ENCODE measurements at regions not wholly inside any gene's neighbourhood (a gene's known extent, or its start where the extent isn't known, plus 50 kb on each side); places are given as distances from the start of the nearest gene placed in this dataset.
"Not testable (repeated sequence)": the region's sequence is repeated elsewhere in the genome, so short reads cannot be mapped to it uniquely, and the experiment has no call there.

DNA sequence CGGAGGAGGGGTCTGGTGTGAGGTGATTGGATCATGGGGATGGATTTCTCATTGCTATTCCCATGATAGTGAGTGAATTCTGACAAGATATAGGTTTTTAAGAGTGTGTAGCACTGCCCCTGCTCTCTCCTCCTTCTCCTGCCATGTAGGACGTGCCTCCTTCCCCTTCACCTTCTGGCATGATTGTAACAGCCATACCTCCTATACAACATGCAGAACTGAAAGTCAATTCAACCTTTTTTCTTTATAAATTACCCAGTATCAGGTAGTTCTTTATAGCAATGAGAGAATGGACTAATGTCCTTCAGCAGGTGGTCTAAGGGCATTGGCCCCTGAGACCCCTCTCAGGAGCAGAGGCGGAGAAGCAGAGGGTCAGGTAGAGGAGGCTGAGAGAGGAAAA, 168.7 kb upstream of the ETV3 start:
- no peak for ATAC-seq (ENCODE audit: low FRiP score)
- Histone ChIP-seq H3K27me3 (ENCODE audit: control insufficient read depth in 1 of 2, insufficient read depth in 2 of 2, low read length in 1 of 2) (peaks cover 0 to 3% of the 10 kb centered on the region in 2 donors), H3K27ac (ENCODE audit: low read depth in 1 of 2, low read length in 2 of 2) (no peak overlapping the region), H3K36me3 (ENCODE audit: control insufficient read depth in 1 of 2, insufficient read depth in 2 of 2, low read length in 1 of 2) (no peaks in the 10 kb centered on the region), H3K4me1 (ENCODE audit: control insufficient read depth in 1 of 2, insufficient read depth in 2 of 2, low read length in 2 of 2) (no peaks in the 10 kb centered on the region), H3K4me3 (ENCODE audit: low read length in 2 of 2) (no peak overlapping the region), H3K9me3 (ENCODE audit: control insufficient read depth, low read length) (peaks cover 2% of the 10 kb centered on the region)
- 51 to 68% methylated on average over 3 of the region's 3 CpGs for WGBS, 2 donors
- no peak for DNase-seq
- intact Hi-C loops (cut with DNase I) = no loop called here

DNA sequence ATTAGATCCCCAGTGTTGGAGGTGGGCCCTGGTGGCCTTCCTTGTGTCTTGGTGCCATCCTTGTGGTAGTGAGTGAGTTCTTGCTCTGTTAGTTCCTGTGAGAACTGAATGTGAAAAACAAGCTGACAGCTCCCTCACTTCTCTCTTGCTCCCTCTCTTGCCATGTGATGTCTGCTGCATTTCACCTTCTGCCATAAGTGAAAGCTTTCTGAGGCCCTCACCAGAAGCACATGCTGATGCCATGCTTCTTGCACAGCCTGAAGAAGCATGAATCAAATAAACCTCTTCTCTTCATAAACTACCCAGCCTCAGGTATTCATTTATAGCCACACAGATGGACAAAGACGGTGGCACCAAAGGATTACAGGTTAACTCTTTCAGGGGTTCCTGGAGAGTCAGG, 166.1 kb upstream of the ETV3 start:
- no peaks in the 10 kb centered on the region for H3K27me3 ChIP-seq (ENCODE audit: control insufficient read depth in 1 of 2, insufficient read depth in 2 of 2, low read length in 1 of 2)
- intact Hi-C loops (cut with DNase I) = no loop called here
- DNase-seq = no peak
- H3K9me3 ChIP-seq (ENCODE audit: control insufficient read depth, low read length) = peaks cover 2% of the 10 kb centered on the region
- no peaks in the 10 kb centered on the region for H3K4me1 ChIP-seq (ENCODE audit: control insufficient read depth in 1 of 2, insufficient read depth in 2 of 2, low read length in 2 of 2)
- whole genome bisulfite sequencing, 2 donors = 1 to 42% methylated on average over 1 of the region's 1 CpG
- H3K27ac ChIP-seq (ENCODE audit: low read depth in 1 of 2, low read length in 2 of 2) = no peak overlapping the region
- ATAC-seq (ENCODE audit: low FRiP score) = no peak
- no peak overlapping the region for H3K4me3 ChIP-seq (ENCODE audit: low read length in 2 of 2)
- H3K36me3 ChIP-seq (ENCODE audit: control insufficient read depth in 1 of 2, insufficient read depth in 2 of 2, low read length in 1 of 2) = no peaks in the 10 kb centered on the region

DNA sequence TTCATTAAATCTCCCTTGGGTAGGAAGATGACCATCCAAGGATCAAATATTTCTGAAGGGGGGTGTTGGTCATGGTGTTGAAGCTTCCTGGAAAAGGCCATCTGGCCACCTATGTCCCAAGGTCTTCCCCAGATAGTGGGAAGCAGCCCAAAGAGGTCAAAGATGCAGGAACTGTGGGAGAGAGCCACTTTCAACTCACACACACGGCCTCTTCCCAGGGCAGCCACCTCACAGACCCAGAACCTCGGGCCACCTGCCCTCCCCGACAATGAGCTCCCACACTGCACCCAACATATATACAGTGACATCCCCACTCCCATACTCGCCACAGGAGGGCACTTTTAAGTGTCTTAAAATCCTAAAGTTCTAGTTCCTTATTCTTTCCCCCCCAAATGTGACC, 164.5 kb upstream of the ETV3 start:
- intact Hi-C loops (cut with DNase I) = no loop called here
- no peaks in the 10 kb centered on the region for H3K4me1 ChIP-seq (ENCODE audit: control insufficient read depth in 1 of 2, insufficient read depth in 2 of 2, low read length in 2 of 2)
- WGBS, 2 donors = 68 to 78% methylated on average over 4 of the region's 4 CpGs
- no peak overlapping the region for H3K4me3 ChIP-seq (ENCODE audit: low read length in 2 of 2)
- DNase-seq (no peak), ATAC-seq (ENCODE audit: low FRiP score) (no peak)
- no peaks in the 10 kb centered on the region for H3K36me3 ChIP-seq (ENCODE audit: control insufficient read depth in 1 of 2, insufficient read depth in 2 of 2, low read length in 1 of 2)
- no peak overlapping the region for H3K27ac ChIP-seq (ENCODE audit: low read depth in 1 of 2, low read length in 2 of 2)
- no peaks in the 10 kb centered on the region for H3K27me3 ChIP-seq (ENCODE audit: control insufficient read depth in 1 of 2, insufficient read depth in 2 of 2, low read length in 1 of 2)
- H3K9me3 ChIP-seq (ENCODE audit: control insufficient read depth, low read length) = peaks cover 2% of the 10 kb centered on the region

DNA sequence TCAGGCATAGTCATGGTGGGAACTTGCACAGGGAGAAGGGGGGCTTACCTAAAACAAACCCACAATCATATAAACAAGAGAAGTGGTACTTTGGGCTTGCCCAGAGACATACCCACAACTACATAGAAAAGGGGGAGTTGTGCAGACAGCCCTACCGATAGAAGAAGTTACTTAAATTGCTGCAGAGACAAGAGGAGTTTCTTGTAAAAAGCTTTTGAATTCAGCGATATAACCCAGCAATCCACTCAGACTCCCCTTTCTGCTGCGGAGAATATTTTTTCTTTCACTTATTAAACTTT, 164.0 kb upstream of the ETV3 start:
- ATAC-seq (ENCODE audit: low FRiP score) = no peak
- Histone ChIP-seq H3K4me1 (ENCODE audit: control insufficient read depth in 1 of 2, insufficient read depth in 2 of 2, low read length in 2 of 2) (no peaks in the 10 kb centered on the region), H3K4me3 (ENCODE audit: low read length in 2 of 2) (no peak overlapping the region), H3K36me3 (ENCODE audit: control insufficient read depth in 1 of 2, insufficient read depth in 2 of 2, low read length in 1 of 2) (no peaks in the 10 kb centered on the region), H3K27ac (ENCODE audit: low read depth in 1 of 2, low read length in 2 of 2) (no peak overlapping the region), H3K27me3 (ENCODE audit: control insufficient read depth in 1 of 2, insufficient read depth in 2 of 2, low read length in 1 of 2) (no peaks in the 10 kb centered on the region), H3K9me3 (ENCODE audit: control insufficient read depth, low read length) (peaks cover 2% of the 10 kb centered on the region)
- intact Hi-C loops (cut with DNase I) = no loop called here
- no peak for DNase-seq
- WGBS, 2 donors = 84 to 85% methylated on average over 3 of the region's 3 CpGs

DNA sequence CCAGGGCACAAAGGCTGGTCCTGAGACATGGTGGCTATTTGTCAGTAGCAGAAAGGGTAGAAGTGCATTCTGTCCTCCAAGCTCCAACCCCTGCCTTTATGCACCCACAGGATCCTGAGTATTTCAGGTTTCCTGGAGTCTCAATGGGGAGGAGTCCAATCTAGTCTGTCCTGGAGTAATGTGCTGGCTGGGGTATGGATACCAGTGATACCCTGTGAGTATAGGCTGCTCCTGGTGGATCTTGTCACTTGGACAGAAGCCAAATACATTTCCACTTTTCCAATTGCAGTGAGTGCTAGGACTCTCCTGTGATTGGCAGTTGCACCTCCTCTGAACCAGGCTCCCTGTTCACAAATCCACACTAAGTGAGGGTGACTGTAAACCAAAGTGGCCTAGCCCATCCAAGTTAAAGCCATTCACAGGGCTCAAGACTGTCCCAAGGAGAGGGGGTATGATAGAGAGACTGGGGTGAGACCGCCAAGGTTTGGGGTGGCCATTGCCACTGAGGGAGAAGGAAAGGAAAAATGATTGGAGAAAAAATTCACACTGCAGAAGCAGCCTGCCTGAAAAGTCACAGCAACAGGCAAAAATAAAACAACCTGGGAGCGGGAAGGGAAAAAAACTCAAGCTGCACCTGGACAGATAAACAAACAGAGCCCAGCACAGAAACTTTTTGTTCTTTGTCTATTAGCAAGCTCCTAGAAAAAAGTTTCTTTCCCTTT, 163.4 kb upstream of the ETV3 start:
- Histone ChIP-seq H3K27ac (ENCODE audit: low read depth in 1 of 2, low read length in 2 of 2) (no peak overlapping the region), H3K4me1 (ENCODE audit: control insufficient read depth in 1 of 2, insufficient read depth in 2 of 2, low read length in 2 of 2) (no peaks in the 10 kb centered on the region), H3K4me3 (ENCODE audit: low read length in 2 of 2) (no peak overlapping the region), H3K27me3 (ENCODE audit: control insufficient read depth in 1 of 2, insufficient read depth in 2 of 2, low read length in 1 of 2) (no peaks in the 10 kb centered on the region), H3K9me3 (ENCODE audit: control insufficient read depth, low read length) (peaks cover 2% of the 10 kb centered on the region), H3K36me3 (ENCODE audit: control insufficient read depth in 1 of 2, insufficient read depth in 2 of 2, low read length in 1 of 2) (no peaks in the 10 kb centered on the region)
- WGBS, 2 donors = 73 to 78% methylated on average over 2 of the region's 2 CpGs
- ATAC-seq (ENCODE audit: low FRiP score) (no peak), DNase-seq (no peak)
- intact Hi-C loops (cut with DNase I) = no loop called here

DNA sequence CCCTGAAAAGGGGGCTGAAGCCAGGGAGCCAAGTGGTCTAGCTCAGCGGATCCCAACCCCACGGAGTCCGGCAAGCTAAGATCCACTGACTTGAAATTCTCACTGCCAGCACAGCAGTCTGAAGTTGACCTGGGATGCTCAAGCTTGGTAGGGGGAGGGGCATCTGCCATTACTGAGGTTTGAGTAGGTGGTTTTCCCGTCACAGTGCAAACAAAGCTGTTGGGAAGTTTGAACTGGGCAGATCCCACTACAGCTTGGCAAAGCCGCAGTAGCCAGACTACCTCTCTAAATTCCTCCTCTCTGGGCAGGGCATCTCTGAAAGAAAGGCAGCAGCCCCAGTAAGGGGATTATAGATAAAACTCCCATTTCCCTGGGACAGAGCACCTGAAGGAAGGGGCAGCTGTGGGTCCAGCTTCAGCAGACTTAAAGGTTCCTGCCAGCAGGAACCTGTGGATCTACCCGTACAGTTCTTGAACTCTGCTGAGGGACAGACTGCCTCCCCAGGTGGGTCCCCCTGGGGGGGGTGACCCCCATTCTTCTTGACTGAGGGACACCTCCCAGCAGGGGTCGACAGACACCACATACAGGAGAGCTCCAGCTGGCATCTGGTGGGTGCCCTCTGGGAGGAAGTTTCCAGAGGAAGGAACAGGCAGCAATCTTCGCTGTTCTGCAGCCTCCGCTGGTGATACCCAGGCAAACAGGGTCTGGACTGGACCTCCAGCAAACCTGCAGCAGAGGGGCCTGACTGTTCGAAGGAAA, 156.4 kb upstream of the ETV3 start:
- H3K27ac ChIP-seq (ENCODE audit: low read depth in 1 of 2, low read length in 2 of 2); ATAC-seq (ENCODE audit: low FRiP score); H3K4me1 ChIP-seq (ENCODE audit: control insufficient read depth in 1 of 2, insufficient read depth in 2 of 2, low read length in 2 of 2); H3K27me3 ChIP-seq (ENCODE audit: control insufficient read depth in 1 of 2, insufficient read depth in 2 of 2, low read length in 1 of 2); intact Hi-C loops (cut with DNase I); H3K9me3 ChIP-seq (ENCODE audit: control insufficient read depth, low read length); DNase-seq; H3K36me3 ChIP-seq (ENCODE audit: control insufficient read depth in 1 of 2, insufficient read depth in 2 of 2, low read length in 1 of 2); H3K4me3 ChIP-seq (ENCODE audit: low read length in 2 of 2): not testable (repeated sequence)
- 88 to 89% methylated on average over 10 of the region's 10 CpGs for WGBS, 2 donors

DNA sequence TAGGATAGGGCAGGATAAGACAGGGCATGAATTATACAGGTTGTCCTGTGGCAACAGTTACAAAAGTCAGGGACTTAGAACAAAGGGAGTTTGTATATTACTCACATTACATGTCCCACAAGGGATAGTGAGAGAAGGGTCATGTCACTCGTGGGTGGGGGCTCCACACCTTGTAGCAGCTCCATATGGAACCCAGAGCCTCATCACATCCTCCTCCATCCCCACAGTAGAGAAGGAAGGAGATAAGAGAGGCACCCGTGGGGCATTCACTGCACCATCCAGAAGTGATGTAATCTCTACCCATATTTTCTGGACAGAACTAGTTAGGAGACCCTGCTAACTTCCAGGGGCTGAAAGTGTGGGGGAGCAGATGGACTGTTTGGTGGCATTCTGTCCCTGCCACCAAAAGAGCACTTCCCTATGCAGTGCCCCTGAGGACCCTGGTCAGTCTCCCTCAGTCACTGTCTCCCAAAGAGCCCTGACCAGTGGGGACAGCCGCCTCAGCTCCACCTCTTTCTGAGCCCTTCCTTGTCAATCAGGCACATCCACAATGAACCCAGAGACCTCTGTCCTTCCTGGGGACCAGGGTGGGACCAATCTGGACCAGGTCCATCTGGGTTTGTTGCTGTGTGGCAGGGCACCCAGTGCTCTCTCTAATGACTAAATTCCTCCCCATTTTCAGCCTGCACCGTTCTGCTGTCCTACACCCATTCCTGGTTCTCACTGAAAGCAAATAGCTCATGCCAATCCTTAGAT, 154.8 kb upstream of the ETV3 start:
- intact Hi-C loops (cut with DNase I) = no loop called here
- Histone ChIP-seq H3K36me3 (ENCODE audit: control insufficient read depth in 1 of 2, insufficient read depth in 2 of 2, low read length in 1 of 2) (no peaks in the 10 kb centered on the region), H3K4me3 (ENCODE audit: low read length in 2 of 2) (no peak overlapping the region), H3K27ac (ENCODE audit: low read depth in 1 of 2, low read length in 2 of 2) (no peak overlapping the region), H3K9me3 (ENCODE audit: control insufficient read depth, low read length) (no peaks in the 10 kb centered on the region), H3K4me1 (ENCODE audit: control insufficient read depth in 1 of 2, insufficient read depth in 2 of 2, low read length in 2 of 2) (no peaks in the 10 kb centered on the region), H3K27me3 (ENCODE audit: control insufficient read depth in 1 of 2, insufficient read depth in 2 of 2, low read length in 1 of 2) (no peaks in the 10 kb centered on the region)
- 30 to 46% methylated on average over 4 of the region's 4 CpGs for WGBS, 2 donors
- no peak for ATAC-seq (ENCODE audit: low FRiP score)
- DNase-seq = no peak

DNA sequence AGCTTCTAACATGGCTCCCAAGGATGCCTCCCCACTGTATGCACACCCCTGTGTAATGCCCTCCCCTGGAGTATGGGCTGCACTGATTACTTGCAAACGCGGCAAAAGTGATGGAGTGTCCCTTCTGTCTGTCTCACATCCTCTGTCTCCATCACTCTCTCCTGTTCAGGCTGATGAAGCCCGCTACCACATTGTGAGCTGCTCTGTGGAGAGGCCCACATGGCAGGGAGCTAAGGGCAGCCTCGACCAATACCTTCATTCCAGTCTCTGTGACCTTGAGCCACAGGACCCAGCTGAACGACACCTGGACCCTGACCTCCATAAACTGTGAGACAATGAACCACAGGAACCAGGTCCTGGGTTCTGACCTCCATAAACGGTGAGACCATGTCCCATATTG, 154.1 kb upstream of the ETV3 start:
- no peak for DNase-seq
- 82 to 91% methylated on average over 6 of the region's 6 CpGs for WGBS, 2 donors
- H3K4me1 ChIP-seq (ENCODE audit: control insufficient read depth in 1 of 2, insufficient read depth in 2 of 2, low read length in 2 of 2) = no peaks in the 10 kb centered on the region

DNA sequence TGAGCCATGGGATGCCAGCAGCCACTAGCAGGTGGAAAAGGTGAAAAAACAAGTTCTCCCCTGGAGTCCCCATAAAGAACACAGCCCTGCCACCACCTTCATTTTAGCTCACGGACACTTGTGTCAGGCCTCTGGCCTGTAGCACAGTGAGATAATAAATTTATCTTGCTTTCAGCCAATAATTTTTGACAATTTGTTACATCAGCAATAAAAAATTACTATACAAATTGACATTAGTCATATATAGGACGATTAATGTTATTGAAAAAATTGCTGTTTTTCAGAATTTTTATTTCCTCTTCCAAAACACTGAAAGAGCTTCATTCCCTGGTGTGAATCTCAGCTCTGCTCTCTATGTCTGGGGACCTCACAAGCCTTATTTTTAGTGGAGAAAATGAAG, 152.9 kb upstream of the ETV3 start:
- ATAC-seq (ENCODE audit: low FRiP score) (no peak), DNase-seq (no peak)
- H3K9me3 ChIP-seq (ENCODE audit: control insufficient read depth, low read length) = no peaks in the 10 kb centered on the region
- H3K4me3 ChIP-seq (ENCODE audit: low read length in 2 of 2) = no peak overlapping the region
- H3K27ac ChIP-seq (ENCODE audit: low read depth in 1 of 2, low read length in 2 of 2) = no peak overlapping the region
- H3K27me3 ChIP-seq (ENCODE audit: control insufficient read depth in 1 of 2, insufficient read depth in 2 of 2, low read length in 1 of 2) = no peaks in the 10 kb centered on the region
- H3K4me1 ChIP-seq (ENCODE audit: control insufficient read depth in 1 of 2, insufficient read depth in 2 of 2, low read length in 2 of 2) = no peaks in the 10 kb centered on the region
- intact Hi-C loops (cut with DNase I) = no loop called here
- 59 to 60% methylated on average over 2 of the region's 2 CpGs for WGBS, 2 donors
- H3K36me3 ChIP-seq (ENCODE audit: control insufficient read depth in 1 of 2, insufficient read depth in 2 of 2, low read length in 1 of 2) = no peaks in the 10 kb centered on the region

More for the DNA sequence above, 154.1 kb upstream of the ETV3 start:
- Histone ChIP-seq H3K27ac (ENCODE audit: low read depth in 1 of 2, low read length in 2 of 2) (no peak overlapping the region), H3K9me3 (ENCODE audit: control insufficient read depth, low read length) (no peaks in the 10 kb centered on the region), H3K27me3 (ENCODE audit: control insufficient read depth in 1 of 2, insufficient read depth in 2 of 2, low read length in 1 of 2) (no peaks in the 10 kb centered on the region), H3K4me3 (ENCODE audit: low read length in 2 of 2) (no peak overlapping the region), H3K36me3 (ENCODE audit: control insufficient read depth in 1 of 2, insufficient read depth in 2 of 2, low read length in 1 of 2) (no peaks in the 10 kb centered on the region)
- no peak for ATAC-seq (ENCODE audit: low FRiP score)
- intact Hi-C loops (cut with DNase I) = no loop called here

All from aorta (tissue), 5 donors.